GM12891 (cell line): ENCODE measurements at regions not wholly inside any gene's neighbourhood (a gene's known extent, or its start where the extent isn't known, plus 50 kb on each side); places are given as distances from the start of the nearest gene placed in this dataset.
"Not testable (repeated sequence)": the region's sequence is repeated elsewhere in the genome, so short reads cannot be mapped to it uniquely, and the experiment has no call there.

Experiments
- DNase-seq: peaks from one replicate; pipeline ENCODE4 v3.0.0; 2011; ENCODE audit warnings: low spot score; ENCODE audit not compliant: insufficient read length
- FAIRE-seq: peaks from 2 replicates; lab custom pipeline; 2011; peaks lifted over from hg19 to GRCh38; lab: Jason Lieb, UNC
- PAX5 ChIP-seq: IDR thresholded peaks from 2 replicates; pipeline ENCODE4 v1.6.1; 2011; ENCODE audit warnings: low read length, moderate library complexity, mild to moderate bottlenecking; ENCODE audit not compliant: insufficient read depth, severe bottlenecking
- POLR2A ChIP-seq: IDR thresholded peaks from 2 replicates; pipeline ENCODE4 v1.6.1; 2011; ENCODE audit warnings: low read depth, low read length, control low read depth
- POLR2AphosphoS5 ChIP-seq: IDR thresholded peaks from 2 replicates; pipeline ENCODE4 v1.6.1; 2011; ENCODE audit warnings: low read depth, low read length, control low read depth
- POU2F2 ChIP-seq: IDR thresholded peaks from 2 replicates; pipeline ENCODE4 v1.6.1; 2011; ENCODE audit warnings: low read depth, mild to moderate bottlenecking, control low read depth, low read length, moderate library complexity
- SPI1 ChIP-seq: IDR thresholded peaks from 2 replicates; pipeline ENCODE4 v1.6.1; 2011; ENCODE audit warnings: low read depth, low read length, control low read depth
- TAF1 ChIP-seq: IDR thresholded peaks from 2 replicates; pipeline ENCODE4 v1.6.1; 2011; ENCODE audit warnings: low read depth, low read length, control low read depth

DNA sequence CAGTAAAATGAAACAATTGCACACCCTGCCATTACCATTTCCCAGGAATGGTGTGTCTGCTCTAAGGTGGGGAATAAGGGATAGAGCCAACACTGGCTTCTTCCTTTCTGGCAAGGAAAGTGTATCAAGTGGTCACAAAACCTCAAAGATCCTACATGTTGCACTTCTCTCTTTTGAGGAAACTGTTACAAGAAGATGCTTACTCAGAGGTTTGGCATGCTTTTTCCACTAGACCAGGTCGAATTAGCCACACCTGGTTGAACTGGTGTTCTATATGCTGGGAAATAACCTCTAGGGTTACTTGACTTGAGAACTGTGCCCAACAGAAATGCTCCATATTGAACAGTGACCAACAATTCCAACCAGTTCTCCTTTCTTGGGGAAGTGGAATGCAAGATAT is 102.9 kb downstream of the LRRN1 start:
- FAIRE-seq = no peak
- no peak for TF ChIP-seq POLR2AphosphoS5
- TF ChIP-seq TAF1 = no peak
- TF ChIP-seq PAX5 = no peak
- TF ChIP-seq SPI1 = no peak
- no peak for TF ChIP-seq POLR2A
- no peak for TF ChIP-seq POU2F2
- no peak for DNase-seq

DNA sequence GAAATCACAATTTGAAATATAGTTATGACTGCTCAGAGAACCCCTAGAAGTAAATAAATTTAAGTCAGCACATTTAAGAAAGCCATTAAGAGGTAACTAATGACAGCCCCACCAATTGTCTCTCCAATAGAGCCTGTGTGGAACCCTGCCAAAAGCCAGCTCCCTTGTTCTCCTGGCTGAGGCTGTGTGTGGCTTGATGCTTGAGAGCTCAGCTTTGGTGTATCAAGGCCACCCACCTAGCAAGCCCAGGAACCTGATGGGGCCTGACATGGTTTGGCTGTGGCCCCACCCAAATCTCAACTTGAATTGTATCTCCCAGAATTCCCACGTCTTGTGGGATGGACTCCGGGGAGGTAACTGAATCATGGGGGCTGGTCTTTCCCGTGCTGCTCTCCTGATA is 106.9 kb downstream of the LRRN1 start:
- TF ChIP-seq PAX5 (no peak), TAF1 (no peak), POLR2A (no peak), POU2F2 (no peak), SPI1 (no peak), POLR2AphosphoS5 (no peak)
- DNase-seq = no peak
- FAIRE-seq = no peak

DNA sequence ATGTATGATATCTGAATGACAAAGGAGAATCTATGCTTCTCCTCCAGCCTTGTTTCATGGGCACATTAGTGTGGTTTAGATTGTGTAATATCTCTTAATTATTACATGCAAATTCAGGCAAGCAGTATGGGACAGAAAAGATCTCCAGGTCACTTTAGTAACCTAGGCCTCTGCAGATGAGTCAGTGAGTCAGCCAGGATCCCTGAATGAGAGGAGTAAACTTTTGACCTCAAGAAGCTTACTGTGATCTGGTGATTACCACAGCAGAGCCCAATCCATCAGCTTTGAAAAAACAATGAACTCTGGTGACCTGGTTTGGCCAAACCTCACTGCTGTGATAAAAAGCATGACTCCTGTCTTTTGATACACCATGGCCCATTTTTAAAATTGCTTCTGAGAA is 107.8 kb downstream of the LRRN1 start:
- TF ChIP-seq TAF1 = no peak
- no peak for TF ChIP-seq POLR2A
- no peak for TF ChIP-seq PAX5
- no peak for TF ChIP-seq POU2F2
- TF ChIP-seq SPI1 = no peak
- TF ChIP-seq POLR2AphosphoS5 = no peak

DNA sequence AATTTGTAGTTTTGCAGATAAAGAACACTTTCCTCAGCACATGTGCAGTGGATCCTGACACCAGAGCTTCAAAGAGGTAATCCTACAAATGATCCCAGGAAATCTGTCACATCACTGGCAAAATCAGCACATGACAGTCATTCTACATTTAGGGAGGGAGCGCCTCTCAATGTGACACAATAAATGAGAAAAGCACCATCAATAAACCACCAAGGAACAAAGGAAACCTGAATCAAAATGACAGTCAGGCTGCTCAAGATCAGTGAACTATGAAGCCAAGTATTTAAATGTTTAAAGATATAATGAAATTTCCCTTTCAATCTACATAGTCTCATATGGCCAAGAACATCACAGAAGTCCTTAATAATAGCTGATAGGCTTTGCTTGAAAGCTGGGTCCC is 119.5 kb downstream of the LRRN1 start:
- no peak for FAIRE-seq
- no peak for DNase-seq
- no peak for TF ChIP-seq PAX5
- TF ChIP-seq POLR2AphosphoS5 = no peak
- TF ChIP-seq SPI1 = no peak
- TF ChIP-seq POLR2A = no peak
- TF ChIP-seq POU2F2 = no peak
- no peak for TF ChIP-seq TAF1

More for the DNA sequence above, 107.8 kb downstream of the LRRN1 start:
- FAIRE-seq (no peak), DNase-seq (no peak)

DNA sequence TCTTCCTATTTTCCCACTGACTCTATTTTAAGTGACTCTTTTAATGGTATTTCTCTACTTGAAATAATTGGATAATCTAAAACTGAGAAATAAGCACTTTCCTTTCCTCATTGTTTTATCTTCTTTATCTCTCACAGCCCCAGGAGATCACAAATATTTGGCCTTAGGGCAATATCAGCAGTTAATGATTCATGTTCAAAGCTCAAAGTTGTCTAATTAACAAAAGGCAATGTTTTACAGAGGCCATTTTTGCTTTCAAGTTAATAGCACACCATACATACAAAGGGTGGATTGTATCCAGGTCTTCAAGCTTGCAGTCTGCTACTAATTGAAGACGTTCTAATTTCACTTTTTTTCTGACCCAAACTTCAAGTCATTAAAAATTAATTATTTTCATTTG is 120.1 kb downstream of the LRRN1 start:
- FAIRE-seq (no peak), DNase-seq (no peak)
- TF ChIP-seq POLR2A = no peak
- no peak for TF ChIP-seq TAF1
- no peak for TF ChIP-seq POLR2AphosphoS5
- TF ChIP-seq PAX5 = no peak
- TF ChIP-seq SPI1 = no peak
- TF ChIP-seq POU2F2 = no peak

DNA sequence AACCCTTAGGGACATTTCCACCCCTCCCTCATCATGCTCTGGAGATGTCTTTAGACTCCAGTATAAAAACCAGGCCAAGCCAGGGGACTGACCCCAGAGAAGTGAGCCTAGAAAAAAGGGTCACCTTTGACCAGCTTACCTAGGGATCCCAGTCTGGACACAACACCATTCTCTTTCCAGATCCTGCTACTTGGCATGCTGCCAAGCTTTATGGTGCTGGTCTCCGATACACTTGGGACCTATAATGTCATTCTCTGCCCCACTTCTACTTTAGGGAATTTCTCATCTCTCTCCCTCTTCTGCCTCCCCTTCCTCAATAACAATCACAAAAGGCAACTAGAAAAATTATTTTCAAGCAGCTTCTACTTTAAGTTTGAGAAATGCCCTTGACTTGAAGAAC is 124.4 kb downstream of the LRRN1 start:
- no peak for TF ChIP-seq POLR2A
- TF ChIP-seq SPI1 = no peak
- TF ChIP-seq PAX5 = no peak
- TF ChIP-seq POU2F2 = no peak
- FAIRE-seq (no peak), DNase-seq (no peak)

DNA sequence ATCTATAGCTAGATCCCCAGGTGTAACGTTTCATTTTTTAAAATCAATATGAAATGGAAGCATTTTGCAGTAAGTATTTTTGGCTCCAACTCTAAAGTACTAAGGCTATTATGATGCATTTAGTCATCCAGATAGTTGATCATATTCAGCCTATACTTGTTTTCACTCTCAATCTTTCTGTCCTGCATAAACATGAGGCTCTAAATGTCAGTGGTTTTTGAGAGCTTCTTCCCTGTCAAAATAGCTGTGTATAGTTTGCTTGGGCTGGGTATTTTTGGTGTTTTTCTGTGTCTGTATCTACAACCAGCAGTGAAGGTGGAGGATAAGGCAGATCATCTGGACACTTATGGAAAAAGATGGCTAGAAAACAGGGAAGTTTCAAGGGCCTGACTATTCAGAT is 128.0 kb downstream of the LRRN1 start:
- TF ChIP-seq TAF1 = no peak
- FAIRE-seq (no peak), DNase-seq (no peak)

DNA sequence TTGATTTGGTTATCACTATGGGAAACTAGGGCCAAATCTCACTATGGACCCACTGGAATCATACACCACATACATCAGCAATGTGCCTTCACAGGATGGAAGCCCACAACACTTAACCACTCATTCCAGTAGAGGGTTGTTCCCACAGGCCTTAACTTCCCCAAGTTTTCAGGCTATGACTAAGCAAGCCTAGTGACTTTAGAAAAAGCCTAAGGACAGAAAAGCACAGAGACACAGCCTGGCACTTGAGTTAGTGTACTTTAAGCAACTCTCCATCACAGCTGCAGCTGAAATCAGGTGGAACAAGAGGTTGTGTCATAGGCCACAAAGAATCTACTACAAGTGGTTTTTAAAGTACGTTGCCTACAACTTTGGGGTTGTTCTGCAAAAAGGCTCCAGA is 128.7 kb downstream of the LRRN1 start:
- no peak for FAIRE-seq
- TF ChIP-seq POLR2A = no peak
- TF ChIP-seq SPI1 = no peak
- no peak for TF ChIP-seq POLR2AphosphoS5
- no peak for TF ChIP-seq PAX5
- TF ChIP-seq POU2F2 = no peak
- no peak for TF ChIP-seq TAF1

DNA sequence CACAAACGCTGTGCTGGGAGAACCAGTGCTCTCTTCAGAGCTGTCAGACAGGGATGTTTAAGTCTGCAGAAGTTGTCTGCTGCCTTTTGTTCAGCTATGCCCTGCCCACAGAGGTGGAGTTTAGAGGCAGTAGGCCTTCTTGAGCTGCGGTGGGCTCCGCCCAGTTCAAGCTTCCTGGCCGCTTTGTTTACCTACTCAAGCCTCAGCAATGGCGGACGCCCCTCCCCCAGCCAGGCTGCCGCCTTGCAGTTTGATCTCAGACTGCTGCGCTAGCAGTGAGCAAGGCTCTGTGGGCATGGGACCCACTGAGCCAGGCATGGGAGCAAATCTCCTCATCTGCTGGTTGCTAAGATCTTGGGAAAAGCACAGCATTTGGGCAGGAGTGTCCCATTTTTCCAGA is 142.1 kb downstream of the LRRN1 start:
- not testable (repeated sequence) for FAIRE-seq, DNase-seq

More for the DNA sequence above, 128.7 kb downstream of the LRRN1 start:
- DNase-seq = no peak

DNA sequence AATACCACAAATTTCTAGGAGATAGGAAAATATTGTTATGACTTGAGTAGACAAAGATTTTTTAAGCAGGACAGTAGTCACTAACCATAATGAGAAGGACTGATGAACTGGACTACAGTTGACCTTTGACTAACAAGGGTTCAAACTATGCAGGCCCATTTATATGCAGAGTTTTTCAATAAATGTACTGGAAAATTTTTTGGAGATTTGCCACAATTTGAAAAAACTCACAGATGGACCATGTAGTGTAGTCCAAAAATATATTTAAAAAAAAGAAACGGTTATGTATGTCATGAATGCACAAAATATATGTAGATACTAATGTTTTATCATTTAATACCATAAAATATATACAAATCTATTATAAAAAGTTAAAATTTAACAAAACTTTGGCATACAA is 151.8 kb downstream of the LRRN1 start:
- FAIRE-seq = no peak
- DNase-seq = no peak
- TF ChIP-seq POLR2AphosphoS5 (no peak), TAF1 (no peak)

DNA sequence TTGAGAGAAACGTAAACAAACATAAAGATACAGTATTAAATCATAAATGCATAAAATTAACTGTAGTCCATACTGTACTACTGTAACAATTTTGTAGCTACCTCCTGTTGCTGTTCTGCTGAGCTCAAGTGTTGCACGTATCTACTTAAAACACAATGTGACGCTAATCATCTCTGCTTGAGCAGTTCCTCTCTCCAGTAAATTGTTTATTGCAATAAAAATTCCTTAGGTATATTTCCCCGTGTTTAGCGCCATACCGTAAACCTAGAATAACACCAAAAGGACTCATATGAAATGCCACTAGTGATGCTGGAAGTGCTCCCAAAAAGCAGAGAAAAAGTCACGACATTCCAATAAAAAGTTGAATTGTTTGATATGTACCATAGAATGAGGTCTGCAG is 152.3 kb downstream of the LRRN1 start:
- TF ChIP-seq TAF1 (no peak), POU2F2 (no peak), SPI1 (no peak), PAX5 (no peak), POLR2AphosphoS5 (no peak), POLR2A (no peak)
- no peak for FAIRE-seq
- no peak for DNase-seq

DNA sequence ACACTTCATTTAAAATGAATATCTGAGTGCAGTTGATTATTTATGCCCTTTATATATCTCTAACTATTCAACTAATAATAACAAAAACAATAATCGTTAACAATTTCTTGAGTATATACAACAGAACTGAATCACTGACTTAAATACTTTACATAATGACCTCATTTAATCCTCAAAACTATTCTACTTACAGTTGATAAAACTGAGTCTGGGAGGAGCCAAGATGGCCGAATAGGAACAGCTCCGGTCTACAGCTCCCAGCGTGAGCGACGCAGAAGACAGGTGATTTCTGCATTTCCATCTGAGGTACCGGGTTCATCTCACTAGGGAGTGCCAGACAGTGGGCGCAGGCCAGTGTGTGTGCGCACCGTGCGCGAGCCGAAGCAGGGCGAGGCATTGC is 163.6 kb downstream of the LRRN1 start:
- not testable (repeated sequence) for DNase-seq, FAIRE-seq
